Trophoblast cell (in vitro differentiated cells and primary cell): ENCODE measurements at regions not wholly inside any gene's neighbourhood (a gene's known extent, or its start where the extent isn't known, plus 50 kb on each side); places are given as distances from the start of the nearest gene placed in this dataset.

Experiments
- DNase-seq, 2 donors: peaks; one replicate each; pipeline ENCODE4 v3.0.0-alpha.2; 2016
- H2AFZ ChIP-seq: 2 replicates; pipeline ENCODE4 v1.6.1; 2013; ENCODE audit warnings: low read length, moderate library complexity, mild to moderate bottlenecking; ENCODE audit not compliant: insufficient read depth, poor library complexity
- H2AK5ac ChIP-seq: 2 replicates; pipeline ENCODE4 v1.6.1; 2013; ENCODE audit warnings: mild to moderate bottlenecking, low read length
- H2BK120ac ChIP-seq: 2 replicates; pipeline ENCODE4 v1.6.1; 2013; ENCODE audit warnings: low read length, mild to moderate bottlenecking, moderate library complexity; ENCODE audit not compliant: insufficient read depth, poor library complexity
- H2BK12ac ChIP-seq: 2 replicates; pipeline ENCODE4 v1.6.1; 2013; ENCODE audit warnings: mild to moderate bottlenecking, low read length, moderate library complexity
- H2BK5ac ChIP-seq: 2 replicates; pipeline ENCODE4 v1.6.1; 2013; ENCODE audit warnings: low read length, low read depth, moderate library complexity, mild to moderate bottlenecking; ENCODE audit not compliant: poor library complexity
- H3K14ac ChIP-seq: 2 replicates; pipeline ENCODE4 v1.6.1; 2013; ENCODE audit warnings: mild to moderate bottlenecking, low read length
- H3K18ac ChIP-seq: 2 replicates; pipeline ENCODE4 v1.6.1; 2013; ENCODE audit warnings: mild to moderate bottlenecking, low read length
- H3K23ac ChIP-seq: 2 replicates; pipeline ENCODE4 v1.6.1; 2013; ENCODE audit warnings: low read length
- H3K27ac ChIP-seq: 2 replicates; pipeline ENCODE4 v1.5.1; 2013; ENCODE audit warnings: low read depth, mild to moderate bottlenecking, inconsistent platforms, low read length, moderate library complexity
- H3K27me3 ChIP-seq: 2 replicates; pipeline ENCODE4 v1.6.1; 2013; ENCODE audit warnings: inconsistent platforms, mild to moderate bottlenecking, low read length, moderate library complexity; ENCODE audit not compliant: insufficient read depth
- H3K36me3 ChIP-seq, 2 experiments: 1 replicate in 1 of 2; 2 replicates in 1 of 2; pipeline ENCODE4 v1.6.1; 2013; ENCODE audit warnings: low read length in 2 of 2, mild to moderate bottlenecking in 2 of 2, moderate library complexity in 1 of 2; ENCODE audit not compliant: insufficient read depth in 2 of 2, control insufficient read depth in 1 of 2
- H3K4ac ChIP-seq: 2 replicates; pipeline ENCODE4 v1.6.1; 2013; ENCODE audit warnings: low read depth, mild to moderate bottlenecking, low read length, moderate library complexity
- H3K4me1 ChIP-seq, 2 experiments: 1 replicate in 1 of 2; 2 replicates in 1 of 2; pipeline ENCODE4 v1.6.1; 2013; ENCODE audit warnings: low read length in 2 of 2, mild to moderate bottlenecking in 2 of 2, moderate library complexity in 1 of 2; ENCODE audit not compliant: insufficient read depth in 2 of 2, control insufficient read depth in 1 of 2
- H3K4me2 ChIP-seq: 2 replicates; pipeline ENCODE4 v1.6.1; 2013; ENCODE audit warnings: inconsistent platforms, mild to moderate bottlenecking, low read length, moderate library complexity
- H3K4me3 ChIP-seq: 2 replicates; pipeline ENCODE4 v1.5.1; 2013; ENCODE audit warnings: mild to moderate bottlenecking, low read depth, low read length, inconsistent platforms
- H3K79me1 ChIP-seq: one replicate; pipeline ENCODE4 v1.6.1; 2013; ENCODE audit warnings: low read length
- H3K79me2 ChIP-seq: 2 replicates; pipeline ENCODE4 v1.6.1; 2013; ENCODE audit warnings: low read length, mild to moderate bottlenecking; ENCODE audit not compliant: control insufficient read depth, insufficient read depth, poor library complexity
- H3K9ac ChIP-seq: 2 replicates; pipeline ENCODE4 v1.6.1; 2013; ENCODE audit warnings: mild to moderate bottlenecking, low read length
- H3K9me3 ChIP-seq: 2 replicates; pipeline ENCODE4 v1.6.1; 2013; ENCODE audit warnings: low read depth, mild to moderate bottlenecking, control low read depth, inconsistent platforms, low read length; ENCODE audit not compliant: insufficient read depth
- H4K12ac ChIP-seq: 2 replicates; pipeline ENCODE4 v1.6.1; 2013; ENCODE audit warnings: low read depth, mild to moderate bottlenecking, low read length, moderate library complexity
- H4K8ac ChIP-seq: 2 replicates; pipeline ENCODE4 v1.6.1; 2013; ENCODE audit warnings: low read depth, mild to moderate bottlenecking, low read length, moderate library complexity
- H4K91ac ChIP-seq: one replicate; pipeline ENCODE4 v1.6.1; 2013; ENCODE audit warnings: low read depth, mild to moderate bottlenecking, low read length, moderate library complexity
- WGBS: extraction: QIAGEN DNeasy Blood & Tissue Kit; methylation state at CpG from one replicate; pipeline ENCODE4 v1.1.7; 2013; ENCODE audit warnings: missing lambda C conversion rate; ENCODE audit not compliant: insufficient read length, insufficient coverage; ENCODE audit errors: extremely low coverage; 5-methylcytosine and 5-hydroxymethylcytosine counted together

DNA sequence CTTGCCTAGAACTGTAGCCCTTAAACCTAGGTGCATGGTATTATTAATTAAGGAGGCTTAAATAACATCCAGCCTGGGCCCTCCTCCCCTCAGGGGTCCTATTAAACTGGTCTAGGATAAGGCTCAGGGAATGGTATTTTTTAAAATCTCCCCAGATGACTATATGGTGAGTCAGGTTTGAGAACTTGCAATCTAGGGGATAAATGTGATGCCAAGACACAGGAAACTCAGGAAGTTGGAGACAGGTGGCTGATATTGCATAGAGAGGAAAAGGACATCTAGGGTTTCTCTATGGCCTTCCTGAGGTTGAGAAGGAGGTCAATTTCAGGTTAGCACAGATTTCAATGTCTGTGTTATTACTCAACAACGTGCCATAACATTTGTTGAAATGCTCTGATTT lies 581.0 kb downstream of the TLE1 start:
- no CpG with 5 or more reads among the region's 1 CpG for WGBS

DNA sequence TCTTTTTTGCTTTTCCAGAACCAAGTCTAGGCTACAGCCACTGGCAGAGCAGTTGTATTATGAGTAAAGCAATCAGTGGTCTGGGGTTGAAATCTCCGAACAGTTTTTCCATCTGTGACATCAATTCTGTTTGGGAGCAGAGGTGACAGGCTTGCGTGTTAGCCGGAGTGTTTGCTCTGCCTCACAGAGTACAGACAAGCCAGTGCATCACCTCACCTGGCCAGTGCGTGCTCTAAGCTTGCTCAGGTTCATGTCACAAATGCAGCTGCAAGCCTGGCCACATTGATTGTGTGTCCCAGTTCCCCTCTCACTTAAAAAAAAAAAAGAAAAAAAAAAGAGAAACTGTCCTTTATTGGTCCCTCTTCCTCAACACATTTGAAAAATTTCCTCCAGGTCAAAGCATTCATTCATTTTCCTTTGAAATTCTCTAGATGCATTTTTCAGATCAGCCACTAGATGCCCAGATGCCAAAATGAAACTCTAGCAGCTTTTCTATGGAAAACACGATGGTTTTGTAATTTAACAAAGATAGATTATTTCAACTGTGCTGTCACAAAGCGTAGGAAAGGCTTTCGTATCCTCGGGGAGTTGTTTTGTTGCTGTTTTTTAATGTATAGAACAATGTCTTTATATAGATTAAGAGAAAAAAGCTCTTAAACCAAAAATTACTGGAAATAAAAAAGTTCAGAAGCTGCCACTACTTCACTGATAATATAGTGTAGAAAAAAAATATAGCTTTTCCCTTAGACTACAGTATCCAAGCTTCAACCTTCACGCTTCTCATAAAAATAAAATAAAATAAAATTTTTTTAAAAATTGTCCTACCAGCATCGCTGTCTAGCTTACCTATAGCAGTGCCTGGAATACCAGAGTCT lies 585.5 kb downstream of the TLE1 start:
- Histone ChIP-seq H3K4me3 (no peak overlapping the region), H3K4me2 (no peak overlapping the region), H2BK120ac (no peak overlapping the region), H3K18ac (no peak overlapping the region), H3K23ac (no peak overlapping the region), H3K27ac (no peak overlapping the region), H3K9ac (no peak overlapping the region), H3K4me1 (no peaks in the 10 kb centered on the region), H2BK5ac (no peak overlapping the region), H3K79me1 (no peaks in the 10 kb centered on the region), H3K36me3 (no peaks in the 10 kb centered on the region), H3K4ac (no peak overlapping the region), H2AK5ac (no peak overlapping the region), H3K9me3 (no peaks in the 10 kb centered on the region), H3K14ac (no peak overlapping the region), H4K91ac (no peak overlapping the region), H4K12ac (no peak overlapping the region), H3K79me2 (no peaks in the 10 kb centered on the region), H2AFZ (no peak overlapping the region), H4K8ac (no peak overlapping the region), H3K27me3 (no peaks in the 10 kb centered on the region), H2BK12ac (no peak overlapping the region)
- WGBS, result 100% methylated on average over 2 of the region's 10 CpGs
- peak in 1 of 2 donors; percentile 39 for DNase-seq

More for the DNA sequence above, 581.0 kb downstream of the TLE1 start:
- no peaks in the 10 kb centered on the region for H3K36me3 ChIP-seq
- no peak overlapping the region for H3K23ac ChIP-seq
- H3K27ac ChIP-seq, result no peak overlapping the region
- no peak for DNase-seq
- no peak overlapping the region for H2BK5ac ChIP-seq
- H2AK5ac ChIP-seq, result no peak overlapping the region
- H3K27me3 ChIP-seq, result no peaks in the 10 kb centered on the region
- H3K79me2 ChIP-seq, result no peaks in the 10 kb centered on the region
- no peak overlapping the region for H3K4ac ChIP-seq
- no peaks in the 10 kb centered on the region for H3K9me3 ChIP-seq
- H4K8ac ChIP-seq, result no peak overlapping the region
- H3K4me1 ChIP-seq, result no peaks in the 10 kb centered on the region
- H3K9ac ChIP-seq, result no peak overlapping the region
- no peak overlapping the region for H4K91ac ChIP-seq
- H2AFZ ChIP-seq, result no peak overlapping the region
- H2BK12ac ChIP-seq, result no peak overlapping the region
- H3K14ac ChIP-seq, result no peak overlapping the region
- H3K4me3 ChIP-seq, result no peak overlapping the region
- H3K4me2 ChIP-seq, result no peak overlapping the region
- H2BK120ac ChIP-seq, result no peak overlapping the region
- H4K12ac ChIP-seq, result no peak overlapping the region
- no peaks in the 10 kb centered on the region for H3K79me1 ChIP-seq
- no peak overlapping the region for H3K18ac ChIP-seq

DNA sequence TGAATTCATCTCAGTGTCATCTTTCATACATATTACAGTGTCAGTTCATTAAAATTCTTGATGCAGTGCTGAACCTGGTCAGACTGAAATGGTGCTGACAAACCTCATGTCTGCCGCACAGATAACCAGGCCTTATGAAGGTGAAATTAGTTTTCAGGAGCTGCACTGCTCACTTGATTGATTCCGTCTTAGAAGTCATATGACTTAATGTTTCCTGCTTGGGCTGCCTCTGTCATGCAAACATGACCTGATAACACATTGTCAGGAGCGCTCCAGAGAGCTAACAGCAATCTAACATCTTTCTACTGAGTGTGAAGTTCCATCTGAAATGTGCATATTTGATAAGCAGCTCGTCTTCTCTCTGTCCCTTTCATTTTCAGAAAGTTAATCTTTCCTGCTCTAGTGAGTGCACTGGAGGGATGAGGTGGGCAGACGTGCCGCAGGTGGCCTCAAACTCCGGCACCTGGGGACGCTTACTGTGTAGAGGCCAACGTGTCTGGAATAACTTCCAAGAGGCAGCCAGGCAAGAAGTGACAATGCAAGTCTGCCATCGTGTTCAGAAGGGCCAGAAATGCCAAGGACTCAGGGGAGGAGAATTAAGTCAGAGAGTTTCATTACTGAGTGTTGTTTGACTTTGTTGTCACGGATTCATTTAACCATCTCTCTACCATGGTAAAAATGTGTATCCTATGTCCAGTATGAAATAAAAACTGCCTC lies 592.1 kb downstream of the TLE1 start:
- Histone ChIP-seq H2BK12ac (no peak overlapping the region), H2AFZ (no peak overlapping the region), H3K27me3 (no peaks in the 10 kb centered on the region), H3K9me3 (no peaks in the 10 kb centered on the region), H3K23ac (no peak overlapping the region), H3K4me2 (no peak overlapping the region), H3K9ac (no peak overlapping the region), H3K79me1 (no peaks in the 10 kb centered on the region), H2AK5ac (no peak overlapping the region), H4K12ac (no peak overlapping the region), H3K36me3 (no peaks in the 10 kb centered on the region), H4K91ac (no peak overlapping the region), H4K8ac (no peak overlapping the region), H3K27ac (no peak overlapping the region), H3K4me1 (no peaks in the 10 kb centered on the region), H3K18ac (no peak overlapping the region), H2BK120ac (no peak overlapping the region), H3K4ac (no peak overlapping the region), H3K4me3 (no peak overlapping the region), H2BK5ac (no peak overlapping the region), H3K14ac (no peak overlapping the region), H3K79me2 (no peaks in the 10 kb centered on the region)
- WGBS, result no CpG with 5 or more reads among the region's 11 CpGs
- no peak for DNase-seq

DNA sequence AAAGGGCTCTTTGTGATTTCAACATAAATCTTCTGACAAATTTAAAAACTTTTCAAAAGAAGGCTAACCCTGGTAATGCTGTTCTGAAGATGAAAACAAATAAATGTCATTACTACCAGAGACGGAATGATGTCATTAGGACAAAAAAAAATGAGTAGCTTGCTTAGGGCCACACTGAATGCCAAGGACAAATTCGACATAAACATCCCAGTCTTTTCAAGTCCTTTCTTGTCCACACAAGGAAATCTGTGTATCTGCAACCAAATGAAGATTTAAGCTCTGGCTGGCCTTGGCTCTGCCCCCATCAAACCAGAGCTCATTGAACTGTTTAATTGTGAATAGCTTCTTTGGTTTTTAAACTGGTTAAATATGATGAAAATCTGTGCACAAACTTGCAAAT lies 592.7 kb downstream of the TLE1 start:
- Histone ChIP-seq H2BK12ac (no peak overlapping the region), H2AK5ac (no peak overlapping the region), H3K14ac (no peak overlapping the region), H3K4ac (no peak overlapping the region), H4K8ac (no peak overlapping the region), H3K4me1 (no peaks in the 10 kb centered on the region), H3K18ac (no peak overlapping the region), H2BK5ac (no peak overlapping the region), H3K79me2 (no peaks in the 10 kb centered on the region), H3K9me3 (no peaks in the 10 kb centered on the region), H3K27me3 (no peaks in the 10 kb centered on the region), H2BK120ac (no peak overlapping the region), H3K9ac (no peak overlapping the region), H3K27ac (no peak overlapping the region), H2AFZ (no peak overlapping the region), H3K4me2 (no peak overlapping the region), H4K12ac (no peak overlapping the region), H3K4me3 (no peak overlapping the region), H3K36me3 (no peaks in the 10 kb centered on the region), H3K79me1 (no peaks in the 10 kb centered on the region), H4K91ac (no peak overlapping the region), H3K23ac (no peak overlapping the region)
- no peak for DNase-seq
- no CpG with 5 or more reads among the region's 2 CpGs for WGBS
